SK-N-SH treated with all-trans-retinoic acid at 6 μM for 48 hours (cell line): ENCODE measurements at regions not wholly inside any gene's neighbourhood (a gene's known extent, or its start where the extent isn't known, plus 50 kb on each side); places are given as distances from the start of the nearest gene placed in this dataset.

Experiments used
- ATAC-seq: fragments of 200-7000 bp; cut with Tn5 transposase; 3 replicates; pipeline ENCODE4 v1.9.1; 2020; ENCODE audit warnings: mild to moderate bottlenecking, moderate library complexity
- ARNTL ChIP-seq: fragments of 450-650 bp; formaldehyde crosslinking; IDR thresholded peaks from 2 replicates; pipeline ENCODE4 v1.5.0; 2020; ENCODE audit warnings: low read depth, mild to moderate bottlenecking, moderate library complexity, borderline replicate concordance
- BACH2 ChIP-seq: fragments of 250-450 bp; sonication (Bioruptor Pico); IDR thresholded peaks from 2 replicates; pipeline ENCODE4 v1.9.0; 2021; ENCODE audit warnings: mild to moderate bottlenecking, borderline replicate concordance
- CSDC2 ChIP-seq: fragments of 250-450 bp; sonication (Bioruptor Pico); IDR thresholded peaks from 2 replicates; pipeline ENCODE4 v1.5.0; 2020; ENCODE audit warnings: mild to moderate bottlenecking, moderate library complexity
- ESRRG ChIP-seq: fragments of 250-450 bp; sonication (Bioruptor Pico); IDR thresholded peaks from 2 replicates; pipeline ENCODE4 v1.6.1; 2021; ENCODE audit warnings: mild to moderate bottlenecking
- GLIS3 ChIP-seq: fragments of 250-450 bp; sonication (Bioruptor Pico); IDR thresholded peaks from 2 replicates; pipeline ENCODE4 v1.5.0; 2020; ENCODE audit warnings: mild to moderate bottlenecking, moderate library complexity
- ISL1 ChIP-seq: fragments of 250-450 bp; sonication (Bioruptor Pico); IDR thresholded peaks from 2 replicates; pipeline ENCODE4 v2.1.2; 2022; ENCODE audit warnings: mild to moderate bottlenecking, moderate library complexity
- OSR1 ChIP-seq: fragments of 250-450 bp; sonication (Bioruptor Pico); IDR thresholded peaks from 2 replicates; pipeline ENCODE4 v1.8.0; 2022; ENCODE audit warnings: moderate library complexity, mild to moderate bottlenecking, inconsistent platforms
- PPARA ChIP-seq: fragments of 250-450 bp; sonication (Bioruptor Pico); IDR thresholded peaks from 2 replicates; pipeline ENCODE4 v1.5.0; 2020; ENCODE audit warnings: mild to moderate bottlenecking, borderline replicate concordance
- RARB ChIP-seq: fragments of 250-450 bp; sonication (Bioruptor Pico); IDR thresholded peaks from 2 replicates; pipeline ENCODE4 v1.8.0; 2021; ENCODE audit warnings: mild to moderate bottlenecking, moderate library complexity
- SNAI2 ChIP-seq: fragments of 250-450 bp; sonication (Bioruptor Pico); IDR thresholded peaks from 2 replicates; pipeline ENCODE4 v1.5.0; 2020; ENCODE audit warnings: mild to moderate bottlenecking, moderate library complexity
- TCF4 ChIP-seq: fragments of 250-450 bp; sonication (Bioruptor Pico); IDR thresholded peaks from 2 replicates; pipeline ENCODE4 v1.8.0; 2021; ENCODE audit warnings: mild to moderate bottlenecking, moderate library complexity, borderline replicate concordance
- TOX ChIP-seq: fragments of 250-450 bp; sonication (Bioruptor Pico); IDR thresholded peaks from 2 replicates; pipeline ENCODE4 v1.8.0; 2021; ENCODE audit warnings: mild to moderate bottlenecking, moderate library complexity, borderline replicate concordance
- ZC3H10 ChIP-seq: fragments of 250-450 bp; sonication (Bioruptor Pico); IDR thresholded peaks from 2 replicates; pipeline ENCODE4 v1.5.1; 2021; ENCODE audit warnings: mild to moderate bottlenecking, moderate library complexity
- ZFP3 ChIP-seq: fragments of 250-450 bp; sonication (Bioruptor Pico); IDR thresholded peaks from 2 replicates; pipeline ENCODE4 v1.5.0; 2020; ENCODE audit warnings: mild to moderate bottlenecking, moderate library complexity
- ZNF565 ChIP-seq: fragments of 450-650 bp; formaldehyde crosslinking; conservative IDR thresholded peaks from 2 replicates; pipeline ENCODE4 v1.5.0; 2020; ENCODE audit warnings: low read depth, mild to moderate bottlenecking, moderate library complexity
- ZNF70 ChIP-seq: fragments of 450-650 bp; formaldehyde crosslinking; IDR thresholded peaks from 2 replicates; pipeline ENCODE4 v1.5.0; 2020; ENCODE audit warnings: mild to moderate bottlenecking, moderate library complexity
- TF ChIP-seq, protein P1 (sequence below): fragments of 250-450 bp; sonication (Bioruptor Pico); IDR thresholded peaks from 2 replicates; pipeline ENCODE4 v1.8.0; 2020; ENCODE audit warnings: mild to moderate bottlenecking, moderate library complexity, borderline replicate concordance
- TF ChIP-seq, protein P2 (sequence below): fragments of 250-450 bp; sonication (Bioruptor Pico); IDR thresholded peaks from 2 replicates; pipeline ENCODE4 v1.5.0; 2020; ENCODE audit warnings: mild to moderate bottlenecking, moderate library complexity
- TF ChIP-seq, protein P3 (sequence below): fragments of 250-450 bp; sonication (Bioruptor Pico); IDR thresholded peaks from 2 replicates; pipeline ENCODE4 v1.5.1; 2021; ENCODE audit warnings: mild to moderate bottlenecking, moderate library complexity
- TF ChIP-seq, protein P4 (sequence below): fragments of 250-450 bp; sonication (Bioruptor Pico); IDR thresholded peaks from 2 replicates; pipeline ENCODE4 v1.8.0; 2021; ENCODE audit warnings: low read depth, mild to moderate bottlenecking, moderate library complexity, borderline replicate concordance

GRCh38 chr2:220029013-220029412, 401.6 kb downstream of the SLC4A3 start (continued):
- TF ChIP-seq, protein P1, sequence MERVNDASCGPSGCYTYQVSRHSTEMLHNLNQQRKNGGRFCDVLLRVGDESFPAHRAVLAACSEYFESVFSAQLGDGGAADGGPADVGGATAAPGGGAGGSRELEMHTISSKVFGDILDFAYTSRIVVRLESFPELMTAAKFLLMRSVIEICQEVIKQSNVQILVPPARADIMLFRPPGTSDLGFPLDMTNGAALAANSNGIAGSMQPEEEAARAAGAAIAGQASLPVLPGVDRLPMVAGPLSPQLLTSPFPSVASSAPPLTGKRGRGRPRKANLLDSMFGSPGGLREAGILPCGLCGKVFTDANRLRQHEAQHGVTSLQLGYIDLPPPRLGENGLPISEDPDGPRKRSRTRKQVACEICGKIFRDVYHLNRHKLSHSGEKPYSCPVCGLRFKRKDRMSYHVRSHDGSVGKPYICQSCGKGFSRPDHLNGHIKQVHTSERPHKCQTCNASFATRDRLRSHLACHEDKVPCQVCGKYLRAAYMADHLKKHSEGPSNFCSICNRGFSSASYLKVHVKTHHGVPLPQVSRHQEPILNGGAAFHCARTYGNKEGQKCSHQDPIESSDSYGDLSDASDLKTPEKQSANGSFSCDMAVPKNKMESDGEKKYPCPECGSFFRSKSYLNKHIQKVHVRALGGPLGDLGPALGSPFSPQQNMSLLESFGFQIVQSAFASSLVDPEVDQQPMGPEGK (CRISPR knock-in tag), result no peak
- TF ChIP-seq, protein P2, sequence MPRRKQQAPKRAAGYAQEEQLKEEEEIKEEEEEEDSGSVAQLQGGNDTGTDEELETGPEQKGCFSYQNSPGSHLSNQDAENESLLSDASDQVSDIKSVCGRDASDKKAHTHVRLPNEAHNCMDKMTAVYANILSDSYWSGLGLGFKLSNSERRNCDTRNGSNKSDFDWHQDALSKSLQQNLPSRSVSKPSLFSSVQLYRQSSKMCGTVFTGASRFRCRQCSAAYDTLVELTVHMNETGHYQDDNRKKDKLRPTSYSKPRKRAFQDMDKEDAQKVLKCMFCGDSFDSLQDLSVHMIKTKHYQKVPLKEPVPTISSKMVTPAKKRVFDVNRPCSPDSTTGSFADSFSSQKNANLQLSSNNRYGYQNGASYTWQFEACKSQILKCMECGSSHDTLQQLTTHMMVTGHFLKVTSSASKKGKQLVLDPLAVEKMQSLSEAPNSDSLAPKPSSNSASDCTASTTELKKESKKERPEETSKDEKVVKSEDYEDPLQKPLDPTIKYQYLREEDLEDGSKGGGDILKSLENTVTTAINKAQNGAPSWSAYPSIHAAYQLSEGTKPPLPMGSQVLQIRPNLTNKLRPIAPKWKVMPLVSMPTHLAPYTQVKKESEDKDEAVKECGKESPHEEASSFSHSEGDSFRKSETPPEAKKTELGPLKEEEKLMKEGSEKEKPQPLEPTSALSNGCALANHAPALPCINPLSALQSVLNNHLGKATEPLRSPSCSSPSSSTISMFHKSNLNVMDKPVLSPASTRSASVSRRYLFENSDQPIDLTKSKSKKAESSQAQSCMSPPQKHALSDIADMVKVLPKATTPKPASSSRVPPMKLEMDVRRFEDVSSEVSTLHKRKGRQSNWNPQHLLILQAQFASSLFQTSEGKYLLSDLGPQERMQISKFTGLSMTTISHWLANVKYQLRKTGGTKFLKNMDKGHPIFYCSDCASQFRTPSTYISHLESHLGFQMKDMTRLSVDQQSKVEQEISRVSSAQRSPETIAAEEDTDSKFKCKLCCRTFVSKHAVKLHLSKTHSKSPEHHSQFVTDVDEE, result no peak
- TF ChIP-seq ZFP3 (CRISPR knock-in tag), result no peak
- no peak for TF ChIP-seq SNAI2
- TF ChIP-seq GLIS3, result no peak
- no peak for TF ChIP-seq ZC3H10 (CRISPR knock-in tag)

- no peak for ATAC-seq
- no peak for TF ChIP-seq TCF4 (CRISPR knock-in tag)
- no peak for TF ChIP-seq RARB (CRISPR knock-in tag)
- TF ChIP-seq, protein P3, sequence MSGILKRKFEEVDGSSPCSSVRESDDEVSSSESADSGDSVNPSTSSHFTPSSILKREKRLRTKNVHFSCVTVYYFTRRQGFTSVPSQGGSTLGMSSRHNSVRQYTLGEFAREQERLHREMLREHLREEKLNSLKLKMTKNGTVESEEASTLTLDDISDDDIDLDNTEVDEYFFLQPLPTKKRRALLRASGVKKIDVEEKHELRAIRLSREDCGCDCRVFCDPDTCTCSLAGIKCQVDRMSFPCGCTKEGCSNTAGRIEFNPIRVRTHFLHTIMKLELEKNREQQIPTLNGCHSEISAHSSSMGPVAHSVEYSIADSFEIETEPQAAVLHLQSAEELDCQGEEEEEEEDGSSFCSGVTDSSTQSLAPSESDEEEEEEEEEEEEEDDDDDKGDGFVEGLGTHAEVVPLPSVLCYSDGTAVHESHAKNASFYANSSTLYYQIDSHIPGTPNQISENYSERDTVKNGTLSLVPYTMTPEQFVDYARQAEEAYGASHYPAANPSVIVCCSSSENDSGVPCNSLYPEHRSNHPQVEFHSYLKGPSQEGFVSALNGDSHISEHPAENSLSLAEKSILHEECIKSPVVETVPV (CRISPR knock-in tag), result no peak
- no peak for TF ChIP-seq ZNF565 (CRISPR knock-in tag)
- no peak for TF ChIP-seq ARNTL (CRISPR knock-in tag)
- TF ChIP-seq BACH2, result no peak
- no peak for TF ChIP-seq ISL1 (CRISPR knock-in tag)
- no peak for TF ChIP-seq GLIS3
- TF ChIP-seq, protein P2, result no peak
- TF ChIP-seq OSR1, result no peak
- TF ChIP-seq TOX (CRISPR knock-in tag), result no peak
- TF ChIP-seq ZC3H10 (CRISPR knock-in tag), result no peak
- TF ChIP-seq ESRRG (CRISPR knock-in tag), result no peak
- TF ChIP-seq CSDC2 (CRISPR knock-in tag), result no peak
- TF ChIP-seq ZFP3 (CRISPR knock-in tag), result no peak
- TF ChIP-seq, protein P1 (CRISPR knock-in tag), result no peak
- no peak for TF ChIP-seq ZNF70 (CRISPR knock-in tag)
- no peak for TF ChIP-seq PPARA (CRISPR knock-in tag)
Observed at GRCh38 chr2:220033546-220033945, 406.1 kb downstream of the SLC4A3 start.

GRCh38 chr2:220034426-220035130, 407.1 kb downstream of the SLC4A3 start:
- peak; percentile 96 for ATAC-seq
- TF ChIP-seq, protein P1 (CRISPR knock-in tag), result no peak
- no peak for TF ChIP-seq ZC3H10 (CRISPR knock-in tag)
- no peak for TF ChIP-seq TCF4 (CRISPR knock-in tag)
- TF ChIP-seq, protein P3 (CRISPR knock-in tag), result no peak
- TF ChIP-seq ZFP3 (CRISPR knock-in tag), result no peak
- TF ChIP-seq ZNF70 (CRISPR knock-in tag), result no peak
- TF ChIP-seq, protein P4, sequence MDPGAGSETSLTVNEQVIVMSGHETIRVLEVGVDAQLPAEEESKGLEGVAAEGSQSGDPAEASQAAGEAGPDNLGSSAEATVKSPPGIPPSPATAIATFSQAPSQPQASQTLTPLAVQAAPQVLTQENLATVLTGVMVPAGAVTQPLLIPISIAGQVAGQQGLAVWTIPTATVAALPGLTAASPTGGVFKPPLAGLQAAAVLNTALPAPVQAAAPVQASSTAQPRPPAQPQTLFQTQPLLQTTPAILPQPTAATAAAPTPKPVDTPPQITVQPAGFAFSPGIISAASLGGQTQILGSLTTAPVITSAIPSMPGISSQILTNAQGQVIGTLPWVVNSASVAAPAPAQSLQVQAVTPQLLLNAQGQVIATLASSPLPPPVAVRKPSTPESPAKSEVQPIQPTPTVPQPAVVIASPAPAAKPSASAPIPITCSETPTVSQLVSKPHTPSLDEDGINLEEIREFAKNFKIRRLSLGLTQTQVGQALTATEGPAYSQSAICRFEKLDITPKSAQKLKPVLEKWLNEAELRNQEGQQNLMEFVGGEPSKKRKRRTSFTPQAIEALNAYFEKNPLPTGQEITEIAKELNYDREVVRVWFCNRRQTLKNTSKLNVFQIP, result no peak
- TF ChIP-seq OSR1, result no peak
- no peak for TF ChIP-seq GLIS3
